Stimulated activated CD8-positive, alpha-beta memory T cell treated with anti-CD3 and anti-CD28 coated beads, Interleukin-15, amount 100 ng/mL, for 1 hour (primary cell): ENCODE measurements at regions not wholly inside any gene's neighbourhood (a gene's known extent, or its start where the extent isn't known, plus 50 kb on each side); places are given as distances from the start of the nearest gene placed in this dataset.
"Not testable (repeated sequence)": the region's sequence is repeated elsewhere in the genome, so short reads cannot be mapped to it uniquely, and the experiment has no call there.

Experiments used
- DNase-seq: peaks from one replicate; pipeline ENCODE4 v3.0.0-alpha.2; 2020; ENCODE audit warnings: low read depth

DNA sequence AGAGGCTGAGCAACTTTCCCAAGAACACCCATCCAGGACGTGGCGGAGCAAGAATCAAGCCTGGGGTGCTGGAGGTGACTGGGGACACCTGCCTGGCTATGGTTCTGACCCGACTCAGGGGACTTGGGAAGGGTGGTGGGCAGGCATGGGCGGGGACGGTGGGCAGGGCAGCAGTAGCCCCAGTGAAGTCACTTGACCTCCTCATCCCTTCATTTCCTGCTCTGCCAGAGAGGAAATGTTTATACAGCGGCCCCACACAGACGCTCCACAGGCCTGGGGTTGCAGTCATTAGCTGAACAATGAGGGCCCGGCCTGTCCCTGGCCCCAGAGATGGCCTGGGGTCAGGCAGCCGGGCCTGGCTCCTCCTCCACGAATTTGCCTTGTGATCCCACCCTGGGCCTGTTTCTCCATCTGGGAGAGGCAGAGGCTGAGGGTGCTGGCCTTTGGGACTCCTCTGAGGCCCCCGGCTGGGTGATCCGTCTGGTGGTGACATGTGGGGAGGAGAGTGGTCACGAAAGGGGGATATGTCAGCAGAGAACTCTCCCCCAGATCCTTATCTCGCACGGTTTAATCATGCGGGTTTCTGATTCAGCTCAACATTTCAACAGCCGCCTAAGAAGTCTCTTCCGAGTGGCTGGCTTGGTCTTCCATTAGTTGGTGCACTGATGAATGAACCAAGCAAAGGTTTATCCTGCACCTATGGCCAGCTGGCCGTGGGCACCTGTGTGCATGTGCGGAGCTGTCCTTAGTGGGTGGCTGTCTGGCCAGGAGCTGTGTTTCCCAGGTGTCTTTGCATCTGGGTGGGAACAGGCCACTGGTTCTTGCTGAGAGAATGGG, 175.9 kb downstream of the IRF8 start:
- DNase-seq: no peak

DNA sequence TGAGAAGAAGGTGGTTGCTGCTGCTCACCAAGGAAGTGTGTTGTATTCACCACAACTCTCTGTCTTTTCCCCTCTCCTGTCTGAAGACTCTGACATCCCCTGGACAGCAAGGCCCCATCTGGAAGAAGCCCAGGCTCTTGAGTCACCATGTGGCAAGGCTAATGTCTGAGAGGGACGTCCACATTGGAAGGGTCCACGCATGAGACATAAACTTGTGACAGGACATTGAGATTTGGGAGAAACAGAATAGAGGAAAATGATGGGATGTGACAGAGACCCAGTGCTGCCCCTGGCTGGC, 176.5 kb downstream of the IRF8 start:
- no peak for DNase-seq

DNA sequence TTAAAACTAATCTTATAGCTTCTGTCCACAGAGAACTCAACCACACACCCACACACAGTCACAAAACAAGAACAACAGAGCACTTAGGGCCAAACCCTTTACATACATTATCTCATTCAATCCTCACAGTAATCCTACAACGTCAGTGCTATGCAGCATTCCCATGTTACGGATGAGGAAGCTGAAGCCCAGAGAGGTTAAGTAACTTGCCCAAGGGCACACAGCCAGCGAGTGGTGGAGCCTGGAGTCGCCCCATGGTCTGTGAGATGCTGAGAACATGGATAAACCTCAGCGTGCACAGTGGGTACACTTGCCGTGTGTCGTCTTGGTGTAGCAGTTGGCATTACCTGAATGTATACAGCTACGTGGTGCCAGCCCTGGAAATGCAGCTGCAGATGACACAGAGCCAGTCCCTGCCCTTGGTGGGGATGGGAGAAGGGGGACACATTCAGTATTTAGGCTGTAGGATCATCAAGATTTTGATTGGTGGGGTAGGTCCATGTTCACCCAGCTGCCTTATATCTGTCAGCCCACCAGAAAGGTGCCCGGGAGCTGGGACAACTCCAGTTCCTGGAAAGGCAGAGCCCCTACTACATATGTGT, 177.0 kb downstream of the IRF8 start:
- no peak for DNase-seq

DNA sequence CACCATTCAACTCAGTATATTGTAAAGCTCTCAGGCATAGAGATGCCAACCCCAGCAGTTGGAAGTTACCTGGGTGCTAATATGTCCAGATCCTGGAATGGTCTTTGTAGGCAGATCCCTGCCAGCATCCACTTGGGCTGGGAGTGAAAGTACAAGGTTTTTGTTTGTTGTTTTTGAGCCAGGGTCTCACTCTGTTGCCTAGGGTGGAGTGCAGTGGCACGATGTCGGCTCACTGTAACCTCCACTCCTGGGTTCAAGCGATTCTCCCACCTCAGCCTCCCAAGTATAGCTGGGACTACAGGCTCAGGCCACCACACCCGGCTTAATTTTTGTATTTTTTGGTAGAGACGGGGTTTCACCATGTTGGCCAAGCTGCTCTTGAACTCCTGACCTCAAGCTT, 177.6 kb downstream of the IRF8 start:
- DNase-seq: no peak

DNA sequence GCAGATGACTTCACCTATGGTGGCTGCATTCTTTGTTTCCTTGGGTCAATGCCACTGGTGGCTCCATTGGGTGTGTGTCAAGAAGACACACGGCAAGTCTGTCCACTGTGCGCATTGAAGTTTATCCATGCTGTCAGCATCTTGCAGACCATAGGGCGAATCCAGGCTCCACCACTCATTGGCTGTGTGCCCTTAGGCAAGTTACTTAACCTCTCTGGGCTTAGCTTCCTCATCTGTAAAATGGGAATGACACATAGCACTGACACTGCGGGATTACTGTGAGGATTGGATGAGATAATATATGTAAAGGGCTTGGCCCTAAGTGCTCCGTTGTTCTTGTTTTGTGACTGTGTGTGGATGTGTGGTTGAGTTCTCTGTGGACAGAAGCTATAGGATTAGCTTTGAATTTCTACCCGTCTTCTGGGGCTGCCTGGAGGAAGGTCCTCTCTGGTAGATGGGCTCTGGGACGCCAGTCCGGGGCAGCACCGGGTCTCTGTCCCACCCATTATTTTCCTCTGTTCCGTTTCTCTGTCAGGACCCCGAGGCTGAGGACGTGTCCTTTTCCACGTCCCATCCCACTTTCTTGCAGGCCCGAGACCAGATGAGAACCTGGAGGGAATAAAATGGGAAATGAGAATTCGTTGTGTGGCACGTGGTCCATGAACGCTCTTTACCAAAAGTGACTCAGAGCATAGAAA, 178.4 kb downstream of the IRF8 start:
- no peak for DNase-seq

DNA sequence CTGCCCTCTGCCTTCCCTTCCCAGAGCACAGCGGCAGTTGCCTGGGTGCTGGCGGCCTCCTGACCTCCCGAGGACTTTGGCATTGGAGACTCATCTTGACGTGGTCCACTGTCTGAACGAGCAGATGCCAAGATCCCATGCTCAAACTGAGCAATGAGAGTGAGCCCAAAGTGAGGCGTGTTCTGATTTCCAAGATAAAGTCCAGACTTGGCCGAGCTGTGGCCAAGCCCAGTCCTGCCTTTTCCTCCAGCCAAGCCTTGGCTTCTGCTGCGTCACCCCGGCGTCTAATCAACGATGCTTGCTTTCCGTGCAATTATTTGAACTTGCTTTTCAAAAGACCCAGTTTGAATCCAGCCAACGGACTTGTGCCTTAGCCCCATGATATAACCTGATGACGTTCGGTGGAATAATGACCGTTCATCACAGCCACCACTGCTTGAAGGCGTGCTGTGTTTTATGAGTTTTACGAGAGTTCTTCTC, 179.2 kb downstream of the IRF8 start:
- no peak for DNase-seq

DNA sequence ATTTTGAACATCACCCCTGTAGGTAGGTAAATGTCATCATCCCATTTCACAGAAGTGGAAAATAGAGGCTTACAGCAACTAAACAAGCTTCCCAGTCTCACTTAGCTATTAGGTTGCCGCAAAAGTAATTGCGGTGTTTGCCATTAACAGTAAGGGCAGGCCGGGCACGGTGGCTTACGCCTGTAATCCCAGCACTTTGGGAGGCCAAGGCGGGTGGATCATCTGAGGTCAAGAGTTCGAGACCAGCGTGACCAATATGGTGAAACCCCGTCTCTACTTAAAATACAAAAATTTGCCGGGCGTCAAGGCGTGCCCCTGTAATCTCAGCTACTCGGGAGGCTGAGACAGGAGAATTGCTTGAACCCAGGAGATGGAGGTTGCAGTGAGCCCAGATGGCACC, 179.7 kb downstream of the IRF8 start:
- DNase-seq: not testable (repeated sequence)

DNA sequence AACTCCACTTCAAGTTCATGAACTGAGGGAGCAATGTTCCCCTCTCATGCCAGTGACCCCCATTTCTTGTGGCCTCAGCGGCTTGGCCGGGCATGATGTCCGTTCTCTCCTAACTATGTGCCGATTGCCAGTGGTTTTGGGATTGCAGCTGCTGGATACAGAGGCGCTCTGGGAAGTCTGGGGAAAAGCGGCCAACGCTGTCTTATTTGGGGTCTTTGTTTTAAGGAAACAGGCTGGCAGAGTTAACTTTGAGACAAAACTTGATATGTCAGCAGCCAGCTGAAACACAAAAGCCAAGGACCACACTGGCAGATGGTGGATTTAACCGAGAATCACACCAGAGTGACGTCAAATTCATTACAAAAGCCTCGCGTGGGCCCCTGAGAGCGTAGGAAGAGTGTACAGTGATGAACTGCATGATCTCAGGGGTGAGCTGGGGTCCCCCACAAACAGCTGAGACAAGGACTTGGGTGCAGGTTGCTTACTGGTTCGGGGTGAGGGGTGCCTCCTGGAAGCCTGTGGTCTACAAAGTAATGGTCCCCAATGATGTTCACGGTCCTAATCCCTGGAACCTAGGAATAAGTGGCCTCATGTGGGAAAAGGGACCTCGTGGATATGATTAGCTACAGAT, 180.4 kb downstream of the IRF8 start:
- DNase-seq: no peak

DNA sequence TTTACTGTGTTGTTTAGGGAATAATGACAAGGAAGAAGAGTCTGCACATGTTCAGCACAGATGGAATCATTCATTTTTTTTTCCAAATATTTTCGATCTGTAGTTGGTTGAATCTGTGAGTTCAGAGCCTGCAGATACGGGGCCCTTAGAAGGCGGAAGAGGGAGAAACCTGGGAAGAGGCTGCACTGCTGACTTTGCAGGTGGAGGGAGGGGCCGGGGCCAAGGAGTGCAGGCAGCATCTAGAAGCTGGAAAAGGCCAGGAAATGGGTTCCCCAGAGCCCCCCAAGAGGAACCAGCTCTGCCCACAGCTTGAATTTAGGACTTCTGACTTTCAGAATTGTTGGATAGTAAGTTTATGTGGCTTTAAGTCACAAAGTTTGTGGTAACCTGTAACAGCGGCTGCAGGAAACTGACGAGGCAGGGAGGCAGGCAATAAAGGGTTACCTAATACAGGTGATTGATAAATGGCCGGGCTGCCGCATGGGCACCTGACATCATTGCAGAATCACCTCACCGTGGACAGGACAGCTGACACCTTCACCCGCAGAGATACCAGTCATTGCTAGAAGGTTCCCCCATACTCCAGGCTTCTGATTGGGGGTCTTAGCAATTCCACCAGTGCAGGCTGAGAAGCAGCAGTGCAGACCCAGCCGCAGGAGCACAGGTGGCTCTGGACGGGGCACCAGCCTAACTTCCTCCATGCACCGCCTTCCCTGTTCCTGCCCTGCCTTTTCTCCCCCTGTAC, 181.3 kb downstream of the IRF8 start:
- no peak for DNase-seq

DNA sequence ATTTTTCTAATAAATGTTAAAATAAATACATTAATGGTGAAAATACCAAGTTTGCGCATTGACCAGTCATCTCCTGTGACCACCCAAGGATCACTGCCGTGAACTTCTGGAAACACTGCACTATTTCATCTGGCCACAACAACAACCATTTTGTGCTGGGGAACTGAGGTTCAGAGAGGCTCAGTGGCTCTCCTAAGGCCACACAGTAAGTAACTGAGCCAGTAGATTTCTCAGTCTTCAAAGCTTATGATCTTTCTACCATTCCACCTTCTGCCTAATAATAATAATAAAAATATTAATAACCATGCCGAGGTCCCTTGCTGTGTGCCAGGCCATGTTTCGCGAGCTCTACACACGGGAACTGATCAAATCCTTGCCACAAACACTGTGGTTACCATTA, 182.0 kb downstream of the IRF8 start:
- no peak for DNase-seq

DNA sequence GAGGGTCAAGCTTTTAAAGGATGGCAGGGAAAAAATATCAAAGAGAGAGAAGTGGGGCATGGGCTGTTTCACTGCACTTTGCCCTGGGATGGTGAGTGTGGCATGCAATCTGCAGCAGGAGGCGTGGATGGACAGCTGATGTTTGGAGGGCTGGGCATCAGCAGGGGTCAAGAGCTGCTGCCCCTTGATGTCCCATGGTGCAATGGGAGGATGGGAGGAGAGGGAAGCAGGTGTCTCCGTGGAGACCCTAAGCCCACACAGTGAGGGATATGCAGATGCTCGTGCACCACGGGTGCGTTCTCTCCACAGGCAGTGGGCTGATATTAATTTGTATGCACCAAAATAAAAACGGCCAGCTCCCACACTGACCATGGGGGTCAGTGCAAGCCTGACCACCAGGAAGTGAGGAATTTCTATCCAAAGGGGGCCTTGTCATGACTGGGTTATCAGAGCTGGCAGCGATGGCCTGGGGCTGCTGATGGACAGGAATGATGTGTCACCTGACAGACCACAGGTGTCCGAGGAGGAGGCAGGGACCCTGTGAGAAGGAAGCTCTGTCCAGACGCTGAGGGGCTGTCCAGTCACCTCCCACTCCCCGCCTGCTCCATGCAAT, 183.6 kb downstream of the IRF8 start:
- DNase-seq: no peak

DNA sequence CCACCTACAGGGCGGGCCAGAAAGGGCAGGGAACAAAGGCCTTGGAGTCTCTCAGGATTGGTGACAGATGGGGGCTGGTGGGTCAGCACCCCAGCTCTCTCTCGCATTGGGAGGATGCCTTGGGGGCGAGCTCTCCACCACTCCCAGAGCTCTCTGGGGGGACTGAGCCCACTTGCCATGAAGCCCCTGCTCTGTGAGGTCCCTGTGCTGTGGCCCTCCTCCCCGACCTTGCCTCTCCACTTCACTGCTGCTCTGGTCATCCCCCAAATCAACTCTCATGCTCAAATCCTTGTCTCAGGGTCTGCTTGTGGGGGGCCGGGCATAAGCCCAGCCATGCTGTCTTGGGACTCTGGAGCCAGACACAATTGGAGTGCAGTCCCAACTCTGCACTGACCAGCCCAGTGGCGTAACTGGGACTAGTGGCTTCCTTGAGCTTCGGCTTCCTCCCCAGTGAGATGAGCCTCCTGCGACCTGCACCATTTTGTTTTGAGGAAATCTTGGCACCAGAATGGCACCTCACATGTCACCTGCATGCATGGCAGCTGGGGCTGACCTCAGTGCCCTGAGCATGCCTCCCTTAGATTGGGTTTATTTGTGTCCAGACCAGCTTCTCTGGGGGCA, 184.5 kb downstream of the IRF8 start:
- DNase-seq: no peak

DNA sequence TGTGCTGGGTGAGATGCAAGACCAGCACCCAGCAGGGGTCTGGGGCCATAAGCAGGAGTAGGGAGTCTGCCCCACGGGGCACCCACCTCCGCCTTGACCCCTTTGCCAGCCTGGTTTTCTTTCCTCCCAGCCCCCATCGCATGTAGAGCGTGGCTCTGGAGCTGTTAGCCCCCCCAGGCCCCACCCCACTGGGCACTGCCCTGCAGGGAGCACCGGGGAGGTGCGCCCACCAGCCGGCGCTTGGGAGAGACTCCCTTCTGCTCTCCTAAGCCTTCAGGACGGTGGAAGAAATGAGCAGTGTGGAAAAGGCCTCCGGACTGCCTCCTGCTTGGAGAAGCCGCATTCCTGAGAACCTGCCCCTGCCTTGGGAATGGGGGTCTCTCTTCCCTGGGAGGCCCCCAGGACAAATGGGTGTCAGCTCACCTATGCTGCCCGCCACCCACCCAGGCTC, 186.2 kb downstream of the IRF8 start:
- DNase-seq: no peak

DNA sequence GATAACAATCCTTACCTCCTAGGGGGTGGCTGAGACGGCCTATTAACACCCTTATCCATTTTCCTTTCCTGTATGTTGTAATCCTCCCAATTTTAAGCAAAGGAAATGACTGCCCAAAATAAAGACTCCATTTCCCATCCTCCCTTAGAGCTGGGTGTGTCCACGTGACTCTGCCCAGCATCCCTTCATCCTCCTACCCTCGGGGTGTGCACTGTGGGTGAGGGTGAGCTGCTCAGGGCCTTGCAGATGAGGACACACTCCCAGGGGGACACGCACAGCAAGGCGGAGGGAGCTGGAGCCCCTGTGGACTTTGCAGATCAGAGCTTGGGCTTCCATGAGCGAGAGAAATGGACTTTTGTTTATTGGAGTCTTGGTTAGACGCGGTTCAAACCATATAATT, 186.8 kb downstream of the IRF8 start:
- no peak for DNase-seq

DNA sequence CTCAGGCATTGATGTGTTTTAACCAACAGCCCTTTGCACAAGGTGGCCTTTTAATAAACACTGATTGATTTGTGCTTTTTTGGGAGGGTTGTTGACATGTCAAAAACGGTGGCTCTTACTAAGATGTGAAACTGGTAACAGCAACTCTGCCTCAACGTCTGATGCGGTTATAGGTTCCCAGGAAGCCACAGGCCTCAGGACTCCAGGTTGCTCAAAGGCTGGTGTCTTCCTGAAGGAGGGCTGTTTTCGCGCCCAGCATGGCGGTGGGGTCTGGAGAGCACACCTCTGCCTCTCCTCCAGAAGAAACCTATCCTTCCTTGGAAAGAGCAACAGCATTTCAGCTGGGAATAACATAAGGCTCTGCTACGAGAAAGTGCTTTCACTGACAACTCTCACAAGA, 187.5 kb downstream of the IRF8 start:
- DNase-seq: no peak

DNA sequence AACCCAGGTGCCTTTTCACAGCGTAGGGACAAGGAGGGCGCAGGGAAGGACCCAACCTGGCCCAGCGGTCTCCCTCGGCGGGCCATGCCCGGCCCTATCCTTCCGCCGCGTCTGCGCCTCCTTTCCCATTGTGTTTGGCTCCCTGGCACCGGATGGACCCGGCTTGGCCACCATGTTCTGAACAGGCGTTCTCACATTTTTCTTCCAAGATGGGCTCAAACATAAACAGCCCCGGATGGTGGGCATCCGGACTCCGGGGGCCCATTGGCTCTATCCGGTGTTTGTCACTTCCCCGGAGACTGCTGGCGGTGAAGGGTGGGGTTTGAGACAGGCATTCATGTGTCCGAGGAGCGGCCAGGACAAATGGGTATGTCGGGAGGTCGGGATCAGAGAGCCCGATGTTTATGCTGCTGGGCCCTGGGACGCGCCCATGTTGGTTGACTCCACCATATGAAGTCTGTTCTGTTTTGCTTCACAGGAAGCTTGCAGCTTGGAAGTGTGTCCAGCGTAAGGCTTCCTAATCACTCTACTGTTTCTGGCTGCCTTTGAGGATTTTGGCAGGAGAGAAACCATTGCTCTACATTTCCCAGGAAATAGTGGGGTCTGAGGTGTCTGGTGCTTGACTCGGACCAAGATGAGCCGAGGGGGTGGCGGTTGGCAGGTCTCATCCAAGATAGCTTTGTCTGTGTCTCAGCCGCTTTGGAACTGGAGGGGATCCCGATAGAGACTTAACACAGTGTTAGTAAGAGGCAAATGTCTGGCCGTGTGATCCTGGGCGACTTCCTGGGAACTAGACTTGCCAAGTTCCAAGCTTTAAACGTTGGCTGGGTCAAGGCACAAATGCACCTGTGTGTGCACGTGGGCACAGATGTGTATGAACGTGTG, 188.3 kb downstream of the IRF8 start:
- DNase-seq: no peak

DNA sequence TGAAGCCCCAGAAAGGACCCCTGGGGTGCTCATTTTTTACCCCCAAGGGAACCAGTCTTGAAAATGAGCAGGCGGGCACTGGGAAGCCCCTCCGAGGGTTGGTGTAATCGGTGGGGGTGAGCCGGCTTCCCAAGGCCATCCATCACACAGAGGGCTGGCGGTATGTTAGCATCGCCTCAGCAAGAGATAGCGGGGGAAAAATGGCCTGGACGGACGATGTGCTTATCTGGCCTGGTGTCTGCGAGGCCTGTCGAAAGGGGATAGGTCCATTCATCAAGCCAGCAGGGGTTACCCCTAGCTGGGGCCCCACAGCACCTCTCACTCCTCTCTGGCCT, 188.9 kb downstream of the IRF8 start:
- DNase-seq: no peak

DNA sequence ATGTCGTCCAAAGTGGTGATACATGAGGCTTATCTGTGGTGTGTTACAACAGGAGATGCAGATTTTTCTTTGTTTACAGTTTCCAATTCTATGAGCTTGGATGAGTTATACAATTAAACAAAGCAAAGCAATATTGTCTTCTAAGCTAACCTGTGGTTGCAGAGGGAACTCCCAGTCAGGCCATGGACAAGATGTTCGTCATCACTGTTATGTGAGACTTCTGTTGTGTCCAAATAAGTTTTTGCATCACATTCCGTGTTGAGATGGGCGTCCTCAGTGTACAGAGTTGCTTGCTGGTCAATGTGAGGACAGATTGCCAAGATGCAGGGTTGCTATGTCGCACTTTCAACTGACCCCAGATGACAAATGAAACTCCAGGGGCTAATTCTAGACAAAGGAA, 189.3 kb downstream of the IRF8 start:
- DNase-seq: no peak

DNA sequence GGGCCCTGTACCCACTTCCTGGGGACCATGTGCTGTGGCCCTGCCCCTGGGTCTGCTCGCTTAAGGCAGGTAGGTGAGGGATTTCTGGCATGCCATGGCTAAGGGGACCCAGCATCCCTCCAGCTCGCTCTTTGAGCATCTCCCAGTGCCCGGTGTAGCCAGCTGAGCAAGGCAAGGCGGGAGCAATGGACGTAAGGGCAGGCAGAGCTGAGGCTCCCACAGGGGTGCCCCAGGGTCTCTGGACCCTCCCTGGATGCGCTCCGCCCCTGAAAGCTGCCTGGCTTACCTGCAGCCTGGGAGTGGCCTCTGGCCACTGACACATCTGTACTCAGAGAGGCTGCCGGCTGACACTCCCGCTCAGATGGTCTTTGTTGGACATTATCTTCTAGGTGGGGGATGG, 189.9 kb downstream of the IRF8 start:
- no peak for DNase-seq

DNA sequence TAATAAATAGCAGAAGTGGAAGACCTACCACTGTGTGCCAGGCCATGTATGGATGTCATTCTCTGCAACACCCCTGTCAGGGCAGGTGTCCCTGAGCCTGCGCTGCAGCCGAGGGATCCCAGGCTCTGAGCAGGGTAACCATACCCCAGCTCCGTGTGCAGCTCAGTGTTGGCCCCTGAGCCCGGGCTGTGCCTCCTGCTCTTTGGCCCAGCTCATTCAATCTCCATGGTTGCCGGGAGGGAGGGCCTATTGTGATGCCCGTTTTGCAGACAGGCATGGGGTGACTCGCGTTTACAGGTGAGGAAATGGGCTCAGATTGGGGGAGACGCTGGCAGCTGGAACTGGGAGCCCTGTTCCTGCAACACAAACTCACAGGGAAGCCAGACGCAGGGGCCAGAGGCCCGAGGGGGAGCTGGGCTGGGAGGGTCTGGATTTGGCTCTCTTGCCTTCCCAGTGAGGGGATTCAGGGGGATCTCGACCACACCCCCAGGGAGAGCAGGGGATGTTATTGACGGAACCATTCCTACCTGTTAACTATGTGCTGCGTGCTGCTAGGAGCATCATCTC, 190.5 kb downstream of the IRF8 start:
- DNase-seq: no peak
